ENCODE measurements at regions not wholly inside any gene's neighbourhood (a gene's known extent, or its start where the extent isn't known, plus 50 kb on each side); places are given as distances from the start of the nearest gene placed in this dataset.

- TF ChIP-seq POLR2A (IDR thresholded peaks at IDR 0.05; ENCODE audit: low read depth, low read length) (no peak), TAF1 (IDR thresholded peaks at IDR 0.05; ENCODE audit: borderline replicate concordance, low read depth, low read length) (no peak), POLR2AphosphoS5 (IDR thresholded peaks at IDR 0.05; ENCODE audit: low read depth, low read length) (no peak)
These were observed 50.6 kb upstream of the KCNN2 start for GRCh38 chr5:114311281-114311680.

Measured in GM12892 (cell line).